ENCODE measurements at regions not wholly inside any gene's neighbourhood (a gene's known extent, or its start where the extent isn't known, plus 50 kb on each side); places are given as distances from the start of the nearest gene placed in this dataset.

DNA sequence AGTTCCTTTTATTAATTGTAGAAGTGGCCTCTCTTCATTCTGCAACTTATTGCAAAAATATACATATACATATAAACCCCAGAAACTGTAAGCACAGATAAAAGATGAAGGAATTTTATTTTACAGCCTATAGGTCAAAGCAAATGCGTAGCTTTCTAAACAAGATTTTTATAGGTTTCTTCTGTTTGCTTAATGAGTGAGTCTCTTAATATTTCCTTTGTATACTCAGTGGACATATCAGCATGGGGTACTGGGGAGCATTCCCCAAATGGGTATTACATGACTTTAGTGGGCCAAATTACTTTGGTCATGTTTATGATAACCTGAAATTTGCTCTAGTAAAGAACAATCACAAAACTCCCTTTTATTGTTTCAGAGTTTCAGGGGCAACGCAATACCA, 1698.6 kb upstream of the IGFBP7 start:
- TF ChIP-seq, protein P1, sequence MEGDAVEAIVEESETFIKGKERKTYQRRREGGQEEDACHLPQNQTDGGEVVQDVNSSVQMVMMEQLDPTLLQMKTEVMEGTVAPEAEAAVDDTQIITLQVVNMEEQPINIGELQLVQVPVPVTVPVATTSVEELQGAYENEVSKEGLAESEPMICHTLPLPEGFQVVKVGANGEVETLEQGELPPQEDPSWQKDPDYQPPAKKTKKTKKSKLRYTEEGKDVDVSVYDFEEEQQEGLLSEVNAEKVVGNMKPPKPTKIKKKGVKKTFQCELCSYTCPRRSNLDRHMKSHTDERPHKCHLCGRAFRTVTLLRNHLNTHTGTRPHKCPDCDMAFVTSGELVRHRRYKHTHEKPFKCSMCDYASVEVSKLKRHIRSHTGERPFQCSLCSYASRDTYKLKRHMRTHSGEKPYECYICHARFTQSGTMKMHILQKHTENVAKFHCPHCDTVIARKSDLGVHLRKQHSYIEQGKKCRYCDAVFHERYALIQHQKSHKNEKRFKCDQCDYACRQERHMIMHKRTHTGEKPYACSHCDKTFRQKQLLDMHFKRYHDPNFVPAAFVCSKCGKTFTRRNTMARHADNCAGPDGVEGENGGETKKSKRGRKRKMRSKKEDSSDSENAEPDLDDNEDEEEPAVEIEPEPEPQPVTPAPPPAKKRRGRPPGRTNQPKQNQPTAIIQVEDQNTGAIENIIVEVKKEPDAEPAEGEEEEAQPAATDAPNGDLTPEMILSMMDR (IDR thresholded peaks at IDR 0.05; ENCODE audit: low read depth, low read length): no peak

DNA sequence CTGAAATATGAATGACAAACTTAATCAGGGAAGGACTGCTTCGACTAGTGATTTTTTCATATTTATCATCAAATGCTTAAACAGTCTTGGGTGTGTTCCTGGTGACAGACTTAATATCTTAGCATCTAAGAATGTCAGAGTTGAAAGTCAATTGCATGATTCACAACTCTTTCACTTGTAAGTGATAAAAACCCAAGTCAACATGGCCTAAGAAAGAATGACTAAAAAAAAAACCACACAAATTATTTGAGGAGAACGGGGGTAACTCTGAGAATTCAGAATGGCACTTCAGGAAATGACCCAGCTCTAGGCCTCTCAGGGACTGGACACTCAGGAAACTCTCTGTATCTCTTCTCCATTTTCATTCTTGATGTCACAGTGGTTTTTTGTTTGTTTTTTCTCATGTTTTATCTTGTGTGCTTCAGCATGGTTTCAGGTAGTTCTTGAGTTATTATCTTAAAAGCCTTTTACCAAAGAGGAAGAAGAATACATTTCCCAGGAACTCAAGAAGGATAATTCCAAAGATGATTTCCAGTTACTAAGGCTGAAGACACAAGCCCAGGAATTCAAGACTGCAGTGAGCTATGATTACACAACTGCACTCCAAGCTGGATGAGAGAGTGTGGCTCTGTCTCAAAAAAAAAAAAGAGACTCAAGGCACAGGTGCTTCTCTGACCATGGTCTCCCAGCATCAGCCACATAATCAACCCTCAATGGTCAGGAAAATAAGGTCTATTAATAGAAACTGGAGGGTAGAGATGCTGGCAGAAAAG, 1697.8 kb upstream of the IGFBP7 start:
- TF ChIP-seq, protein P1 (IDR thresholded peaks at IDR 0.05; ENCODE audit: low read depth, low read length): no peak
- no peak overlapping the region for H3K4me3 ChIP-seq (ENCODE audit: low read depth, low read length)

More for the DNA sequence above, 1698.6 kb upstream of the IGFBP7 start:
- H3K4me3 ChIP-seq (ENCODE audit: low read depth, low read length): no peak overlapping the region

DNA sequence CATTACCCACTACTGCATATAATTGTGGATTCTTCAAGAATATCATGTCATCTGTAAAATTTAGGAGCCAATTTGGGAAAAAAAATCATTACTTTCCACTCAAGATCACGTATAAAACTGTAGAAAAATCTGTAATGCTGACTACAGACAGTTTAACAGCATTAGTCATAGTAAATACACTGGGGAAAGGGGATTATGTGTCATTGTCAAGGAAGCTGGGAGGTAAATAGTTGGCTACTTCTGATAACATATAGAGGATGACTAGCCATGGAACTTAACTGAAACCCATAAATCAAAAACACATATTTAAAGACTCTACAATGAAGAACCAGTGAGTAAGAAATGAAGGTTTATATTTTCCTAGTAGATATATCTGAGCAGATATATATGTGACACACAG, 1666.4 kb upstream of the IGFBP7 start:
- TF ChIP-seq, protein P1 (IDR thresholded peaks at IDR 0.05; ENCODE audit: low read depth, low read length): no peak
- no peak overlapping the region for H3K4me3 ChIP-seq (ENCODE audit: low read depth, low read length)

DNA sequence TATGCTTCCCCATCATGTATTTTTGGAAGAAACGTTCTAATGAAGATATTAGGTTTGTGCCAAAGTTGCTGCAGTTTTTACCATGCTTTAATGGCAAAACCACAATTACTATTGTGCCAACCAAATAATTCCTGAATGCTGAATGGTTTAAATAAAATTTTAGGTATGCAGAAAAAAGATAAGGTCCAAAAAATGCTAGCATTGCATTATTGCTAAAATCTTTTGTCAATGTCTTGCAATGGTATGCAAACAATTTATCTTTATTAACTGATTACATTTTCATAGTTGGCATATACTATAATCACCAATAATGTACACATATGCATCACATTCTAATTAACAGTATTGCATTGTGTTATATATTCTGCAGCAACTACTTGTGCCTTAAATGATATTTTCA, 1657.4 kb upstream of the IGFBP7 start:
- TF ChIP-seq, protein P1 (IDR thresholded peaks at IDR 0.05; ENCODE audit: low read depth, low read length): no peak
- H3K4me3 ChIP-seq (ENCODE audit: low read depth, low read length): no peak overlapping the region

DNA sequence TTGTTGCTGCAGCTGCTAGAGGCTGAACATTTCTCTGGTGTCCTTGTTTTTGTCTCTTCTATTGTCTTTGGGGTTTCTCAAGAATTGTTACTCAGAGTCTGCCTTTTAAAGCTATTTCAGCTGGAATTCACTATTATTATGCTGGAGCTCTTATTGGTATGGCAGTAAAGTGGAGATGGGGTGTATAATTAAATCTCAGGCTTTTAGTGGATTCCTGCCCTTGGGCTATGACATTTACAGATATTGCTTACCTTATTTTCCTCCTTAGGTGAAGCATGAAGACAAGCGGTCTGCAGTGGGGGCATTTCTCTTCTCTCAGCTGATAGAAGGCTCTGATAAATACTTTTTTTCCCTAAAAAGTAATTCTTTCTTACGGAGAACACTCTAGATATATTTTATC, 1656.6 kb upstream of the IGFBP7 start:
- TF ChIP-seq, protein P1 (IDR thresholded peaks at IDR 0.05; ENCODE audit: low read depth, low read length): no peak
- H3K4me3 ChIP-seq (ENCODE audit: low read depth, low read length): no peak overlapping the region

DNA sequence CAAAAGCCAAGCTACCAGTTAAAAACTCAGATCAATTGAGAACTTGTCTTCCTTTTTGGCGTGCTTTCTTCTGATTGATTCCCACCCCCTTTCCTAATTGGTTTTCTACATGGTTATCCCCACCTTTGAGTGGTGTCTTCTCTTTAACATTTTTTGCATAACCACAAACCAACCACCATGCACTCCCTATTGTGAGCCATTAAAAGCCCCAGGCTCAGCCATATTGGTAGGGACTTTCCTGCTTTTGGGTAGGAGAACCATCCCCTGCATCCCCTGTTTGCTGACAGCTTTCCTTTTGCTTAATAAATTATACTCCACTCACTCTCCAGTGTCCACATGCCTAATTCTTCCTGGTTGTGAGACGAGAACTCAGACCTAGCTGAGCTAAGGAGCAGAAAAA, 1651.4 kb upstream of the IGFBP7 start:
- TF ChIP-seq, protein P1 (IDR thresholded peaks at IDR 0.05; ENCODE audit: low read depth, low read length): no peak
- no peak overlapping the region for H3K4me3 ChIP-seq (ENCODE audit: low read depth, low read length)

DNA sequence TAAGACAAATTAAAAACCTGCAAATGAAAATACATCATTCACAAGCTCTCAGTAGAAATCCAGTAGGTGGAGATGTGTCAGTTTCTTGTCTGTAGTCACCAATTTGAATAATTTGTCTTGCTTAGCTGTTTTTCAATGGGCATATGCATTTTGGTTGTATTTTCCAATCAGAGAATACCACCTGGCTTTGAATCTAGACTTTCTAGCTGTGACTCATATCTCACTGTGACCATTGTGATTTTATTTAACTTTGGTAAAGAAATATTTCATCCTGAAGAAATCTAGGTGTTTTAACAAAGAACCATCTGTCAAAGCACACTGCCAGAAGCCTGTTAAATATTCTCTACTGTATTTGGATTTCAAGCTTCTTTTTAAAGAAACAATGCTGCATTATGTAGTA, 1650.6 kb upstream of the IGFBP7 start:
- TF ChIP-seq, protein P1 (IDR thresholded peaks at IDR 0.05; ENCODE audit: low read depth, low read length): no peak

More for the DNA sequence above, 1650.6 kb upstream of the IGFBP7 start:
- H3K4me3 ChIP-seq (ENCODE audit: low read depth, low read length): no peak overlapping the region

All from WI38 (cell line).